H1 (cell line): ENCODE measurements at regions not wholly inside any gene's neighbourhood (a gene's known extent, or its start where the extent isn't known, plus 50 kb on each side); places are given as distances from the start of the nearest gene placed in this dataset.
A peak's percentile ranks its signal among the peaks of the same experiment; 100 is the strongest.

Source experiments
- CTCF ChIA-PET: fragments of 300-600 bp; sonication (Branson Sonifier 250); formaldehyde crosslinking; loops from one replicate; lab custom pipeline; 2021; ENCODE audit not compliant: partially characterized antibody; lab: Charles Lee
- POLR2A ChIA-PET: fragments of 300-600 bp; sonication (Branson Sonifier 250); formaldehyde crosslinking; loops from one replicate; lab custom pipeline; 2021; ENCODE audit warnings: inconsistent platforms; ENCODE audit not compliant: partially characterized antibody; lab: Charles Lee
- DNase-seq, 2 experiments: peaks; one replicate each; pipeline versions ENCODE4 v3.0.0 to v3.0.0-alpha.2; 2010 to 2022; ENCODE audit warnings: low spot score in 2 of 2, low read depth in 1 of 2, mixed read lengths in 1 of 2
- FAIRE-seq: peaks from 2 replicates; lab custom pipeline; 2011; peaks lifted over from hg19 to GRCh38; lab: Jason Lieb, UNC
- H2AFZ ChIP-seq: 2 replicates; pipeline ENCODE4 v1.8.1; 2012; ENCODE audit warnings: low read length, inconsistent platforms
- H2AK5ac ChIP-seq: 2 replicates; pipeline ENCODE4 v1.6.1; 2013; ENCODE audit warnings: low read depth, low read length
- H2BK120ac ChIP-seq: replicated peaks from 2 replicates; pipeline ENCODE3; 2013; ENCODE audit warnings: low read depth, low read length, inconsistent platforms
- H2BK12ac ChIP-seq: 2 replicates; pipeline ENCODE4 v1.6.1; 2013; ENCODE audit warnings: low read depth, low read length
- H2BK15ac ChIP-seq: 2 replicates; pipeline ENCODE4 v1.6.1; 2013; ENCODE audit warnings: low read length
- H2BK20ac ChIP-seq: 2 replicates; pipeline ENCODE4 v1.6.1; 2013; ENCODE audit warnings: low read length
- H2BK5ac ChIP-seq: 2 replicates; pipeline ENCODE4 v1.6.1; 2013; ENCODE audit warnings: low read depth, low read length
- H3K14ac ChIP-seq: 2 replicates; pipeline ENCODE4 v1.6.1; 2013; ENCODE audit warnings: inconsistent platforms; ENCODE audit not compliant: insufficient read length
- H3K18ac ChIP-seq: 2 replicates; pipeline ENCODE4 v1.6.1; 2013; ENCODE audit warnings: low read length; ENCODE audit errors: extremely low read depth
- H3K23ac ChIP-seq: 2 replicates; pipeline ENCODE4 v1.6.1; 2013; ENCODE audit warnings: inconsistent platforms; ENCODE audit not compliant: insufficient read length
- H3K23me2 ChIP-seq: 2 replicates; pipeline ENCODE4 v1.6.1; 2013; ENCODE audit warnings: low read depth, low read length
- H3K27ac ChIP-seq: 2 replicates; pipeline ENCODE4 v1.6.1; 2011; ENCODE audit warnings: low read depth, low read length, inconsistent platforms
- H3K27me3 ChIP-seq, 4 experiments: replicated peaks in 1 of 4; 1 replicate in 1 of 4; 2 replicates in 3 of 4; pipeline versions ENCODE4 v1.6.1 to v1.8.1; 2011 to 2013; ENCODE audit warnings: low read length in 3 of 4, mild to moderate bottlenecking in 3 of 4, inconsistent platforms in 2 of 4, mixed read lengths in 2 of 4, moderate library complexity in 1 of 4; ENCODE audit not compliant: control insufficient read depth in 3 of 4, insufficient read depth in 3 of 4; ENCODE audit errors: extremely low read depth in 1 of 4
- H3K36me3 ChIP-seq, 4 experiments: 2 replicates each; pipeline versions ENCODE4 v1.6.1 to v1.8.1; 2011 to 2013; ENCODE audit warnings: mild to moderate bottlenecking in 4 of 4, low read length in 3 of 4, moderate library complexity in 2 of 4, control low read depth in 1 of 4, inconsistent platforms in 1 of 4; ENCODE audit not compliant: insufficient read depth in 4 of 4, control insufficient read depth in 2 of 4
- H3K4ac ChIP-seq: replicated peaks from 2 replicates; pipeline ENCODE3; 2013; ENCODE audit warnings: low read length, low read depth, mixed read lengths, inconsistent platforms; ENCODE audit not compliant: insufficient read length
- H3K4me1 ChIP-seq, 4 experiments: replicated peaks in 1 of 4; 1 replicate in 1 of 4; 2 replicates in 3 of 4; pipeline versions ENCODE4 v1.6.1 to v1.8.1; 2011 to 2013; ENCODE audit warnings: low read length in 3 of 4, inconsistent platforms in 2 of 4, mixed read lengths in 1 of 4; ENCODE audit not compliant: insufficient read depth in 4 of 4, control insufficient read depth in 3 of 4
- H3K4me2 ChIP-seq, 2 experiments: 2 replicates each; pipeline versions ENCODE4 v1.6.1 to v1.8.1; 2011 to 2013; ENCODE audit warnings: low read depth in 2 of 2, low read length in 2 of 2, control low read depth in 1 of 2, inconsistent platforms in 1 of 2, mild to moderate bottlenecking in 1 of 2; ENCODE audit not compliant: insufficient read depth in 1 of 2
- H3K4me3 ChIP-seq, 4 experiments: fragments of 200-600, 300-600 bp in 1 of 4; sonication (generic), shearing (Covaris generic), sonication (Bioruptor Twin) in 1 of 4; 2 replicates each; pipeline versions ENCODE4 v1.5.1 to v1.8.1; 2011 to 2016; ENCODE audit warnings: low read length in 4 of 4, low read depth in 3 of 4, control low read depth in 2 of 4, inconsistent platforms in 2 of 4, mild to moderate bottlenecking in 2 of 4, mixed read lengths in 1 of 4, moderate library complexity in 1 of 4; ENCODE audit not compliant: insufficient read depth in 2 of 4; ENCODE audit errors: extremely low read depth in 1 of 4
- H3K56ac ChIP-seq: replicated peaks from 2 replicates; pipeline ENCODE3; 2013; ENCODE audit warnings: low read depth, mild to moderate bottlenecking, mixed read lengths, low read length, inconsistent platforms; ENCODE audit not compliant: insufficient read length
- H3K79me1 ChIP-seq: 2 replicates; pipeline ENCODE4 v1.6.1; 2013; ENCODE audit warnings: low read depth, low read length, control low read depth
- H3K79me2 ChIP-seq, 2 experiments: 2 replicates each; pipeline versions ENCODE4 v1.6.1 to v1.8.1; 2012 to 2013; ENCODE audit warnings: low read length in 2 of 2, mild to moderate bottlenecking in 2 of 2, inconsistent platforms in 1 of 2; ENCODE audit not compliant: insufficient read depth in 2 of 2, control insufficient read depth in 1 of 2
- H3K9ac ChIP-seq, 4 experiments: replicated peaks in 1 of 4; 1 replicate in 1 of 4; 2 replicates in 3 of 4; pipeline versions ENCODE4 v1.6.1 to v1.8.1; 2011 to 2013; ENCODE audit warnings: low read depth in 3 of 4, low read length in 3 of 4, control low read depth in 2 of 4, mild to moderate bottlenecking in 2 of 4, moderate library complexity in 2 of 4, inconsistent platforms in 1 of 4; ENCODE audit errors: extremely low read depth in 1 of 4
- H3K9me3 ChIP-seq, 2 experiments: 2 replicates each; pipeline versions ENCODE4 v1.6.1 to v1.8.1; 2012 to 2013; ENCODE audit warnings: mild to moderate bottlenecking in 2 of 2, moderate library complexity in 2 of 2, control low read depth in 1 of 2, inconsistent platforms in 1 of 2, low read depth in 1 of 2, low read length in 1 of 2, mixed read lengths in 1 of 2; ENCODE audit not compliant: insufficient read depth in 2 of 2
- H4K20me1 ChIP-seq, 2 experiments: replicated peaks in 1 of 2; 2 replicates each; pipeline versions ENCODE3 to v1.8.1; 2011 to 2013; ENCODE audit warnings: inconsistent platforms in 2 of 2, low read length in 2 of 2, mild to moderate bottlenecking in 1 of 2; ENCODE audit not compliant: insufficient read depth in 2 of 2, control insufficient read depth in 1 of 2
- H4K5ac ChIP-seq: 2 replicates; pipeline ENCODE4 v1.6.1; 2013; ENCODE audit warnings: low read length, low read depth, mixed read lengths, inconsistent platforms; ENCODE audit not compliant: insufficient read length
- H4K8ac ChIP-seq: 2 replicates; pipeline ENCODE4 v1.8.0; 2013; ENCODE audit warnings: mild to moderate bottlenecking, moderate library complexity, low read length, inconsistent platforms; ENCODE audit not compliant: insufficient read depth; ENCODE audit errors: extremely low read depth
- H4K91ac ChIP-seq: replicated peaks from 2 replicates; pipeline ENCODE3; 2013; ENCODE audit warnings: low read length, mixed read lengths, inconsistent platforms; ENCODE audit not compliant: insufficient read length
- ATF3 ChIP-seq: IDR thresholded peaks from 2 replicates; pipeline ENCODE4 v1.6.1; 2011; ENCODE audit warnings: low read depth, mild to moderate bottlenecking, low read length; ENCODE audit not compliant: insufficient read depth
- BRCA1 ChIP-seq: IDR thresholded peaks from 2 replicates; pipeline ENCODE4 v1.6.1; 2012; ENCODE audit warnings: low read depth, low read length, improper control_type of control experiment
- HDAC2 ChIP-seq, 2 experiments: fragments of 300-600 bp in 1 of 2; sonication (generic) in 1 of 2; IDR thresholded peaks; 2 replicates each; pipeline ENCODE4 v1.6.1; 2011 to 2012; ENCODE audit warnings: low read depth in 2 of 2, low read length in 2 of 2, mild to moderate bottlenecking in 2 of 2, moderate library complexity in 2 of 2, borderline replicate concordance in 1 of 2, inconsistent platforms in 1 of 2
- KDM4A ChIP-seq: IDR thresholded peaks from one replicate; pipeline ENCODE4 v1.7.1; 2012; ENCODE audit warnings: low read depth, mild to moderate bottlenecking, moderate library complexity, low read length, inconsistent platforms; ENCODE audit not compliant: severe bottlenecking
- NRF1 ChIP-seq: IDR thresholded peaks from 2 replicates; pipeline ENCODE4 v1.6.1; 2011; ENCODE audit warnings: mild to moderate bottlenecking, low read depth, low read length, improper control_type of control experiment
- PHF8 ChIP-seq: fragments of 200-600 bp; sonication (generic); conservative IDR thresholded peaks from 2 replicates; pipeline ENCODE4 v1.7.1; 2012; ENCODE audit warnings: low read depth, mild to moderate bottlenecking, inconsistent platforms, low read length, moderate library complexity
- RNF2 ChIP-seq: fragments of 200-900, 300-1000 bp; sonication (generic); IDR thresholded peaks from 2 replicates; pipeline ENCODE4 v1.7.1; 2016; ENCODE audit warnings: borderline replicate concordance, low read depth, mild to moderate bottlenecking, antibody characterized with exemption, low read length; ENCODE audit not compliant: poor library complexity, severe bottlenecking; ENCODE audit errors: missing control alignments
- SAP30 ChIP-seq: fragments of 300-600 bp; sonication (generic); IDR thresholded peaks from 2 replicates; pipeline ENCODE4 v1.7.1; 2012; ENCODE audit warnings: low read length, moderate library complexity, mild to moderate bottlenecking, inconsistent platforms; ENCODE audit not compliant: insufficient read depth, insufficient replicate concordance
- SIN3A ChIP-seq, 2 experiments: IDR thresholded peaks in 1 of 2; conservative IDR thresholded peaks in 1 of 2; 2 replicates each; pipeline ENCODE4 v1.6.1; 2011 to 2012; ENCODE audit warnings: low read length in 2 of 2, improper control_type of control experiment in 1 of 2, low read depth in 1 of 2, mild to moderate bottlenecking in 1 of 2
- SIRT6 ChIP-seq: IDR thresholded peaks from one replicate; pipeline ENCODE4 v1.7.1; 2012; ENCODE audit warnings: low read length, inconsistent platforms
- SP2 ChIP-seq: IDR thresholded peaks from 2 replicates; pipeline ENCODE4 v1.6.1; 2012; ENCODE audit warnings: mild to moderate bottlenecking, low read length, inconsistent platforms
- WGBS, 2 experiments: shearing (Covaris generic) in 1 of 2; methylation state at CpG; one replicate each; pipeline versions ENCODE4 v1.1.6 to v1.1.7; 2013 to 2015; ENCODE audit warnings: low lambda C conversion rate in 2 of 2, mixed read lengths in 2 of 2, inconsistent platforms in 1 of 2, low coverage in 1 of 2, missing lambda C conversion rate in 1 of 2; ENCODE audit not compliant: insufficient replicate concordance in 2 of 2, insufficient coverage in 1 of 2, insufficient read length in 1 of 2; ENCODE audit errors: extremely low coverage in 1 of 2, missing lambda C conversion rate in 1 of 2; 5-methylcytosine and 5-hydroxymethylcytosine counted together
- TF ChIP-seq, protein P1 (sequence below): IDR thresholded peaks from 2 replicates; pipeline ENCODE4 v1.6.1; 2012; ENCODE audit warnings: inconsistent platforms

- H3K23me2 ChIP-seq, result no peaks in the 10 kb centered on the region
- no peak overlapping the region for H2AFZ ChIP-seq
- no peaks in the 10 kb centered on the region for H3K79me2 ChIP-seq
- TF ChIP-seq SP2 (no peak), KDM4A (no peak), NRF1 (no peak), SIRT6 (no peak), SAP30 (no peak), BRCA1 (no peak), PHF8 (no peak), RNF2 (no peak), SIN3A (conservative IDR thresholded peaks at IDR 0.05 in 1 of 2, IDR thresholded peaks at IDR 0.05 in 1 of 2; ENCODE audit: low read depth in 1 of 2, low read length in 2 of 2) (no peak), ATF3 (no peak), HDAC2 (IDR thresholded peaks at IDR 0.05; ENCODE audit: borderline replicate concordance in 1 of 2, low read depth in 2 of 2, low read length in 2 of 2) (no peak)
- TF ChIP-seq, protein P1, sequence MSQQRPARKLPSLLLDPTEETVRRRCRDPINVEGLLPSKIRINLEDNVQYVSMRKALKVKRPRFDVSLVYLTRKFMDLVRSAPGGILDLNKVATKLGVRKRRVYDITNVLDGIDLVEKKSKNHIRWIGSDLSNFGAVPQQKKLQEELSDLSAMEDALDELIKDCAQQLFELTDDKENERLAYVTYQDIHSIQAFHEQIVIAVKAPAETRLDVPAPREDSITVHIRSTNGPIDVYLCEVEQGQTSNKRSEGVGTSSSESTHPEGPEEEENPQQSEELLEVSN, result no peak
Measured at GRCh38 chr17:72507370-72507769, 386.6 kb downstream of the SOX9 start.

More at GRCh38 chr17:72507370-72507769, 386.6 kb downstream of the SOX9 start:
- no peak overlapping the region for H2BK120ac ChIP-seq
- no peak overlapping the region for H3K56ac ChIP-seq
- no peak overlapping the region for H3K4me2 ChIP-seq
- no peaks in the 10 kb centered on the region for H3K9me3 ChIP-seq
- H4K20me1 ChIP-seq, result no peaks in the 10 kb centered on the region
- H4K5ac ChIP-seq, result no peak overlapping the region
- H3K9ac ChIP-seq, result no peak overlapping the region
- 76% methylated on average over 7 of the region's 7 CpGs; no CpG with 5 or more reads in 1 of the 2 experiments for WGBS, 2 experiments
- no peak overlapping the region for H4K91ac ChIP-seq
- CTCF ChIA-PET, result interaction anchor here (1.0 kb wide), 1 partner anchor 9 kb away, joined by 4 read pairs; no protein-coding TSS in a partner anchor
- H3K36me3 ChIP-seq, result no peaks in the 10 kb centered on the region
- H3K4me3 ChIP-seq, result no peak overlapping the region
- no peaks in the 10 kb centered on the region for H3K79me1 ChIP-seq
- no peak for FAIRE-seq
- H3K23ac ChIP-seq, result no peak overlapping the region
- peak overlapping the region; percentile 84; the same call in 1 of the 2 replicates for H2BK12ac ChIP-seq
- POLR2A ChIA-PET, result no interaction called here
- no peak overlapping the region for H3K4ac ChIP-seq
- no peak overlapping the region for H2BK5ac ChIP-seq
- no peak overlapping the region for H3K14ac ChIP-seq
- H3K18ac ChIP-seq, result no peak overlapping the region; the same call in 1 of the 2 replicates
- no peak overlapping the region; the same call in 1 of the 2 replicates for H2BK15ac ChIP-seq
- DNase-seq, result no peak
- H3K4me1 ChIP-seq, result peaks cover 0 to 9% (median 3%) of the 10 kb centered on the region in 4 experiments; a peak in 3 of 7 replicates
- no peak overlapping the region for H4K8ac ChIP-seq
- H2AK5ac ChIP-seq, result no peak overlapping the region
- H3K27ac ChIP-seq, result no peak overlapping the region
- 0 out of 2 replicates have a peak overlapping the region, but pooled peaks have one; percentile 67 for H2BK20ac ChIP-seq
- H3K27me3 ChIP-seq, result no peaks in the 10 kb centered on the region
